ENCODE measurements at regions not wholly inside any gene's neighbourhood (a gene's known extent, or its start where the extent isn't known, plus 50 kb on each side); places are given as distances from the start of the nearest gene placed in this dataset.
A peak's percentile ranks its signal among the peaks of the same experiment; 100 is the strongest.

DNA sequence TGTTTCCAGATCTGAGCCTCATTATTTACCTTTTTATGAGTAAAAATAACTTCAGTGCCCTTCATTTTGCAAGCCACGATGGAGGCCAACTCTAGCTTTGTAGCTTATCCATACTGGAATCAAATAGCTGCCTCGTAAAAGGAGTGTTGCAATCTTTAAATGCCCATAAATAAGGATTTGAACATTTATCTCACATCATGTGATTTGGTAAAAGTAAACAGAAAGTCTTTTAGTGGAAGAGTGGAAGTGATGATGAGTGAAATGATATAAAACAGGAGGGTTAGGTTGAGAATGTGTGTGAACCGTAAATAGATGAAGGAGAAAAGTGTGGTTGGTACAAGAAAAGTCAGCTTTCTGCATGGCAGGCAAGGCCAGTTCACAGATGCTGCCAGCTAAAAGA, 348.9 kb downstream of the OSR1 start:
- TF ChIP-seq ZFX (IDR thresholded peaks at IDR 0.05), result no peak
- no peak for TF ChIP-seq CTCF (conservative IDR thresholded peaks at IDR 0.05)
- H3K27ac ChIP-seq, result peak overlapping the region; percentile 74; the same call in 1 of the 2 replicates

DNA sequence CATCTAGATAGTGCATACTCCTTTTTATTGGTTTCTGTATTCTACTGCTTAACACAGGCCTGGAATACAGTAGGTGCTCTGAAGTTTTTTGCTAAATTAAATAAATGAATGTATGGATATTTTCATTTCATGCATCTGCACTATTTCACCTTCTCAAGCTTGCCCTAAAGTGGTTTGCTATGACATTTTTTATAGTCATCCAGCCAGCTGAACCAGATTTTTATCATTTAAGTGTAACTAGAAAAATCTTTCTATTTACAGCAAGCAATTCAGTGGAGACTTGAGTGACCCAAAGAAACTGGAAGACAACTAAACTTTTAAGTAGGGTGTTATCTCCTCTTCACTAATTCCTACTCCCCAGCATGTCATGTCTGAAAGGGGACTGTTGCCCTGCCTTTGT, 354.9 kb downstream of the OSR1 start:
- no peak for TF ChIP-seq CTCF (conservative IDR thresholded peaks at IDR 0.05)
- no peak overlapping the region for H3K27ac ChIP-seq

- TF ChIP-seq CTCF (conservative IDR thresholded peaks at IDR 0.05), result no peak
- no peak for TF ChIP-seq ZFX (IDR thresholded peaks at IDR 0.05)
- no peak overlapping the region for H3K27ac ChIP-seq
Observed at GRCh38 chr2:19000776-19001175, 357.6 kb downstream of the OSR1 start.

DNA sequence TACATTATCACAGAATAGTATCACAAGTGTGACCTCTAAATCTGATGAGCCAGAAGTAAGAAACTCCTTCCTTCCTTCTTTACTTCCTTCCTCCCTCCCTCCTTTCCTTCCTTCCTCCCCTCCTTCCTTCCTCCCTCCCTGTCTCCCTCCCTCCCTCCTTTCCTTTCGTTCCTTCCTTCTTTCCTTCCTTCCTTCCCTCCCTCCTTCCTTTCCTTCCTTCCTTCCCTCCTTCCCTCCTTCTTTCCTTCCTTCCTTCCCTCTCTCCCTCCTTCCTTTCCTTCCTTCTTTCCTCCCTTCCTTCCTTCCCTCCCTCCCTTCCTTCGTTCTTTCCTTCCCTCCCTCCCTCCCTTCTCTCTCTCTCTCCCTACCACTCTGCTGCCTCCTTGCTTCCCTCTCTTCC, 359.2 kb downstream of the OSR1 start:
- no peak for TF ChIP-seq CTCF (conservative IDR thresholded peaks at IDR 0.05)
- TF ChIP-seq ZFX (IDR thresholded peaks at IDR 0.05), result no peak
- H3K27ac ChIP-seq, result no peak overlapping the region

GRCh38 chr2:18998491-18998890, 359.9 kb downstream of the OSR1 start:
- no peak overlapping the region for H3K27ac ChIP-seq
- TF ChIP-seq CTCF (conservative IDR thresholded peaks at IDR 0.05) (no peak), ZFX (IDR thresholded peaks at IDR 0.05) (no peak)

DNA sequence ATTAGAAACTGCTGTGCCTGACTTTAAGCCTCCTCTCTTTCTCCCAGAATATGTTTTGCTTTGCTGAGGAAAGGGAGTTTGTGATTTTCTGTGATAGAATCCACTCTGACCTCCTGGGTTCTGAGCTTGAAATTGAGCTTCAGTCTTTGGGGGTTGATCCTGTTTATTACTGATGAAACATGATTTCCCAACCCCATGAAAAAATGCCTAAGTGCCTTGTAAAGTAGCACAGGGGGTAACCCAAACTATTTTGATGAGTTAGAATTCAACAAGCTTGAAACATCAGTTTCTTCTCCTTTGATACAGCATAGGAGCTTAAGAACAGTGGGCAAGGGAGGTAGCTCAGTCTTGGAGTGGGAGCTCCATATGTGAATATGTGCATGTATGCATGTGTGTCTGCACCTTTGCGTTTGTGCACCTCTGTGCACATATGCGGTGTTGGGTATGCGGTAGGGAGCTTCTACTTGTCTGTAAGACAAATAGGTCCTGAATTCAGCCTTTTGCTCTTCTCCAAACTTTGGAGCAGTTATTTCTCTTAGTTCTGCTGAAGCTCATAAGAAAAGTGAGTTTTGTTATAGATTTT, 364.6 kb downstream of the OSR1 start:
- TF ChIP-seq ZFX (IDR thresholded peaks at IDR 0.05) (no peak), CTCF (conservative IDR thresholded peaks at IDR 0.05) (no peak)
- no peak overlapping the region for H3K27ac ChIP-seq

- no peak for TF ChIP-seq ZFX (IDR thresholded peaks at IDR 0.05)
- no peak for TF ChIP-seq CTCF (conservative IDR thresholded peaks at IDR 0.05)
- peak overlapping the region; percentile 61 for H3K27ac ChIP-seq
Observed at GRCh38 chr2:18991177-18992168, 366.9 kb downstream of the OSR1 start.
